HepG2 (cell line): ENCODE measurements at regions not wholly inside any gene's neighbourhood (a gene's known extent, or its start where the extent isn't known, plus 50 kb on each side); places are given as distances from the start of the nearest gene placed in this dataset.

Source experiments
- ATAC-seq: fragments of 200-7000 bp; cut with Tn5 transposase; 3 replicates; pipeline ENCODE4 v1.9.1; 2020; ENCODE audit warnings: mild to moderate bottlenecking, moderate library complexity
- BruUV-seq: library from RNA; stranded (reverse); fragments of 400-500 nt; replicated peaks from 2 replicates; lab custom pipeline; 2021; lab: Mats Ljungman, UMichigan
- CTCF ChIA-PET: fragments of 300-600 bp; formaldehyde crosslinking; extraction: SDS; loops from one replicate; lab custom pipeline; 2021; ENCODE audit warnings: low total read pairs, inconsistent platforms, low intra/inter-chr PET ratio; lab: Yijun Ruan, JAX
- POLR2A ChIA-PET: fragments of 350-600 bp; sonication (Branson Sonifier 250); formaldehyde crosslinking; loops from one replicate; lab custom pipeline; 2020; ENCODE audit warnings: antibody characterized with exemption, inconsistent platforms; lab: Yijun Ruan, JAX
- DNase-seq: peaks from one replicate; pipeline ENCODE4 v3.0.0-alpha.2; 2015; ENCODE audit warnings: low spot score
- FAIRE-seq: peaks from 3 replicates; lab custom pipeline; 2011; peaks lifted over from hg19 to GRCh38; lab: Jason Lieb, UNC
- H2AFZ ChIP-seq: one replicate; pipeline ENCODE4 v1.6.1; 2011; ENCODE audit warnings: low read length, inconsistent platforms
- H3K27ac ChIP-seq: fragments of 300-600 bp; 3 replicates; pipeline ENCODE4 v1.8.0; 2011; ENCODE audit warnings: mixed run types, mild to moderate bottlenecking, mixed read lengths, low read length, inconsistent platforms; ENCODE audit not compliant: insufficient read depth; ENCODE audit errors: extremely low read length
- H3K27me3 ChIP-seq, 2 experiments: fragments of 200-600 bp in 1 of 2; 2 replicates in 1 of 2; 3 replicates in 1 of 2; pipeline versions ENCODE4 v1.6.0 to v1.8.0; 2011; ENCODE audit warnings: low read length in 2 of 2, mild to moderate bottlenecking in 2 of 2, moderate library complexity in 2 of 2, inconsistent platforms in 1 of 2; ENCODE audit not compliant: insufficient read depth in 2 of 2, control insufficient read depth in 1 of 2
- H3K36me3 ChIP-seq, 2 experiments: fragments of 200-600 bp in 1 of 2; replicated peaks in 1 of 2; 2 replicates in 1 of 2; 3 replicates in 1 of 2; pipeline versions ENCODE4 v1.5.1 to v1.8.0; 2011; ENCODE audit warnings: low read length in 2 of 2, inconsistent platforms in 1 of 2; ENCODE audit not compliant: insufficient read depth in 2 of 2, control insufficient read depth in 1 of 2
- H3K4me1 ChIP-seq: 2 replicates; pipeline ENCODE4 v1.5.1; 2012; ENCODE audit warnings: low read length, inconsistent platforms; ENCODE audit not compliant: insufficient read depth
- H3K4me2 ChIP-seq: 2 replicates; pipeline ENCODE4 v1.6.0; 2011; ENCODE audit warnings: low read depth, low read length, inconsistent platforms
- H3K4me3 ChIP-seq, 3 experiments: fragments of 200-600 bp in 1 of 3; sonication (generic), shearing (Covaris generic) in 1 of 3; replicated peaks in 1 of 3; 2 replicates each; pipeline ENCODE4 v1.5.1; 2011 to 2016; ENCODE audit warnings: low read length in 3 of 3, inconsistent platforms in 2 of 3, low read depth in 2 of 3, mild to moderate bottlenecking in 2 of 3, control low read depth in 1 of 3, mixed read lengths in 1 of 3; ENCODE audit not compliant: insufficient read depth in 1 of 3
- H3K79me2 ChIP-seq: one replicate; pipeline ENCODE4 v1.6.1; 2011; ENCODE audit warnings: low read length, inconsistent platforms; ENCODE audit not compliant: insufficient read depth
- H3K9ac ChIP-seq: 2 replicates; pipeline ENCODE4 v1.6.0; 2011; ENCODE audit warnings: mild to moderate bottlenecking, low read depth, low read length, inconsistent platforms; ENCODE audit not compliant: insufficient read depth
- H3K9me3 ChIP-seq: 2 replicates; pipeline ENCODE4 v1.5.1; 2012; ENCODE audit warnings: mild to moderate bottlenecking, low read length
- H4K20me1 ChIP-seq: 2 replicates; pipeline ENCODE4 v1.6.0; 2011; ENCODE audit warnings: inconsistent platforms, mild to moderate bottlenecking, low read length, moderate library complexity; ENCODE audit not compliant: insufficient read depth
- CREM ChIP-seq, 2 experiments: sonication (generic) in 1 of 2; formaldehyde crosslinking in 1 of 2; IDR thresholded peaks; 2 replicates each; pipeline versions ENCODE4 v1.4.0 to v1.6.1; 2016 to 2020; ENCODE audit warnings: antibody characterized with exemption in 1 of 2, mild to moderate bottlenecking in 1 of 2, missing genetic modification reagents in 1 of 2
- GABPA ChIP-seq, 2 experiments: IDR thresholded peaks; 2 replicates each; pipeline ENCODE4 v1.6.1; 2011 to 2016; ENCODE audit warnings: low read depth in 2 of 2, low read length in 1 of 2, missing biosample characterization in 1 of 2, missing genetic modification characterization in 1 of 2
- MAFK ChIP-seq, 2 experiments: IDR thresholded peaks in 1 of 2; conservative IDR thresholded peaks in 1 of 2; 2 replicates each; pipeline ENCODE4 v1.6.1; 2011; ENCODE audit warnings: improper control_type of control experiment in 2 of 2, low read length in 2 of 2
- MBNL3 ChIP-seq: fragments of 250-450 bp; sonication (Bioruptor Pico); conservative IDR thresholded peaks from 2 replicates; pipeline ENCODE4 v1.8.0; 2022; ENCODE audit warnings: mild to moderate bottlenecking, inconsistent platforms
- SOX13 ChIP-seq, 3 experiments: fragments of 450-650 bp in 1 of 3; sonication (generic) in 1 of 3; formaldehyde crosslinking in 1 of 3; IDR thresholded peaks in 2 of 3; conservative IDR thresholded peaks in 1 of 3; 2 replicates each; pipeline versions ENCODE4 v1.5.0 to v1.6.1; 2016 to 2020; ENCODE audit warnings: antibody characterized with exemption in 1 of 3, mild to moderate bottlenecking in 1 of 3, missing compliant biosample characterization in 1 of 3, missing genetic modification reagents in 1 of 3, moderate library complexity in 1 of 3
- SRSF1 ChIP-seq: fragments of 200-400 bp; formaldehyde crosslinking; optimal IDR thresholded peaks from 2 replicates; pipeline ENCODE3; 2017; ENCODE audit warnings: mild to moderate bottlenecking, low read depth, low read length, moderate library complexity
- THAP7 ChIP-seq: sonication (generic); formaldehyde crosslinking; IDR thresholded peaks from 2 replicates; pipeline ENCODE4 v1.8.1; 2023; ENCODE audit warnings: mild to moderate bottlenecking, missing genetic modification reagents
- ZNF768 ChIP-seq: sonication (generic); formaldehyde crosslinking; IDR thresholded peaks from 2 replicates; pipeline ENCODE4 v1.4.0; 2020; ENCODE audit warnings: missing genetic modification reagents
- WGBS: methylation state at CpG from one replicate; pipeline ENCODE4 v1.1.6; 2017; ENCODE audit warnings: low lambda C conversion rate; 5-methylcytosine and 5-hydroxymethylcytosine counted together
- in situ Hi-C: cut with HindIII; loops from 2 replicates; pipeline ENCODE4 v1.10.0; 2017; ENCODE audit warnings: low pct_unique_long_range_greater_than_20kb; ENCODE audit not compliant: extremely low pct_ligation_motif_present
- intact Hi-C: fragments of 100-400 bp; cut with micrococcal nuclease; formaldehyde crosslinking; loops from one replicate; pipeline ENCODE4 v1.10.0; 2022; ENCODE audit not compliant: unreplicated experiment
- TF ChIP-seq, protein P1 (sequence below), 2 experiments: sonication (generic) in 1 of 2; formaldehyde crosslinking in 1 of 2; IDR thresholded peaks; 2 replicates each; pipeline versions ENCODE4 v1.5.1 to v1.6.1; 2011 to 2020; ENCODE audit warnings: borderline replicate concordance in 1 of 2, low read depth in 1 of 2, low read length in 1 of 2, mild to moderate bottlenecking in 1 of 2, missing genetic modification reagents in 1 of 2, moderate library complexity in 1 of 2

GRCh38 chr7:138176060-138176459 lies 99.8 kb downstream of the AKR1D1 start:
- ChIA-PET CTCF (no interaction called here), POLR2A (no interaction called here)
- TF ChIP-seq MAFK (conservative IDR thresholded peaks at IDR 0.05 in 1 of 2, IDR thresholded peaks at IDR 0.05 in 1 of 2; ENCODE audit: low read length in 2 of 2) (peak in 1 of 2 experiments; percentile 11; a peak in 1 of 4 replicates), SRSF1 (no peak)
- H3K9me3 ChIP-seq: peaks cover 6% of the 10 kb centered on the region; the same call in 1 of the 2 replicates
- in situ Hi-C loops (no loop called here), intact Hi-C loops (no loop called here)
- BruUV-seq: no TSS peak
- H4K20me1 ChIP-seq: no peaks in the 10 kb centered on the region
- H2AFZ ChIP-seq: no peak overlapping the region
- H3K79me2 ChIP-seq: no peaks in the 10 kb centered on the region
- no peak overlapping the region for H3K27ac ChIP-seq
- H3K36me3 ChIP-seq: no peaks in the 10 kb centered on the region
- no peaks in the 10 kb centered on the region for H3K27me3 ChIP-seq
- no peak for FAIRE-seq
- WGBS: 92% methylated on average over 5 of the region's 5 CpGs
- H3K4me3 ChIP-seq: no peak overlapping the region
- DNase-seq: no peak
- peaks cover 11% of the 10 kb centered on the region for H3K4me1 ChIP-seq
- no peak overlapping the region for H3K9ac ChIP-seq
- no peak for ATAC-seq
- no peak overlapping the region for H3K4me2 ChIP-seq

DNA sequence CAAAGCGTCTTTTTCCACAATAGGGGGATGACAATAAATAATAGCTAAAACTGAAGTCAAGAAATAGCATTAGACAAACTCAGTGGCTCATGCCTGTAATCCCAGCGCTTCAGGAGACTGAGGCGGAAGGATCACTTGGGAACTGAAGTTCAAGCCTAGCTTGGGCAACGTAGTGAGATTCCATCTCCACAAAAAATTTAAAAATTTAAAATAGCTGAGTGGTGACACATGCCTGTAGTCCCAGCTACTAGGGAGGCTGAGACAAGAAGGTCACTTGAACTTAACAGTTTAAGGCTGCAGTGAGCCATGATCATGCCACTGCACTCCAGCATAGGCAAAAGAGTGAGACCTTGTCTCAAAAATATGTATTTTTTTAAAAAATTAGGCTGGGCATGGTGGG lies 107.9 kb downstream of the AKR1D1 start:
- no TSS peak for BruUV-seq
- peaks cover 16% of the 10 kb centered on the region for H3K9me3 ChIP-seq
- no peaks in the 10 kb centered on the region for H3K27me3 ChIP-seq
- in situ Hi-C loops: no loop called here
- ChIA-PET CTCF (no interaction called here), POLR2A (no interaction called here)
- H3K4me1 ChIP-seq: no peaks in the 10 kb centered on the region
- ATAC-seq (no peak), FAIRE-seq (no peak), DNase-seq (no peak)
- no peaks in the 10 kb centered on the region for H3K79me2 ChIP-seq
- intact Hi-C loops: no loop called here
- no peak overlapping the region for H2AFZ ChIP-seq
- H3K4me3 ChIP-seq: no peak overlapping the region
- H3K9ac ChIP-seq: no peak overlapping the region
- H3K36me3 ChIP-seq: no peaks in the 10 kb centered on the region
- no peak overlapping the region for H3K4me2 ChIP-seq
- no peaks in the 10 kb centered on the region for H4K20me1 ChIP-seq
- WGBS: 97% methylated on average over 4 of the region's 4 CpGs
- no peak overlapping the region for H3K27ac ChIP-seq
- TF ChIP-seq THAP7 (CRISPR knock-in tag) (no peak), CREM (IDR thresholded peaks at IDR 0.05) (no peak), CREM (CRISPR knock-in tag; IDR thresholded peaks at IDR 0.05) (no peak), SOX13 (IDR thresholded peaks at IDR 0.05) (no peak), SOX13 (CRISPR knock-in tag; conservative IDR thresholded peaks at IDR 0.05 in 1 of 2, IDR thresholded peaks at IDR 0.05 in 1 of 2) (no peak), MBNL3 (CRISPR knock-in tag) (no peak), ZNF768 (CRISPR knock-in tag) (no peak), GABPA (IDR thresholded peaks at IDR 0.05; ENCODE audit: low read depth, low read length) (no peak), GABPA (CRISPR knock-in tag; IDR thresholded peaks at IDR 0.05; ENCODE audit: low read depth) (no peak)
- TF ChIP-seq, protein P1, sequence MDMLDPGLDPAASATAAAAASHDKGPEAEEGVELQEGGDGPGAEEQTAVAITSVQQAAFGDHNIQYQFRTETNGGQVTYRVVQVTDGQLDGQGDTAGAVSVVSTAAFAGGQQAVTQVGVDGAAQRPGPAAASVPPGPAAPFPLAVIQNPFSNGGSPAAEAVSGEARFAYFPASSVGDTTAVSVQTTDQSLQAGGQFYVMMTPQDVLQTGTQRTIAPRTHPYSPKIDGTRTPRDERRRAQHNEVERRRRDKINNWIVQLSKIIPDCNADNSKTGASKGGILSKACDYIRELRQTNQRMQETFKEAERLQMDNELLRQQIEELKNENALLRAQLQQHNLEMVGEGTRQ (IDR thresholded peaks at IDR 0.05; ENCODE audit: low read depth, low read length): no peak
- TF ChIP-seq, protein P1 (CRISPR knock-in tag; IDR thresholded peaks at IDR 0.05; ENCODE audit: borderline replicate concordance): no peak
